Neural cell (in vitro differentiated cells): ENCODE measurements at regions not wholly inside any gene's neighbourhood (a gene's known extent, or its start where the extent isn't known, plus 50 kb on each side); places are given as distances from the start of the nearest gene placed in this dataset.

Source experiments
- H2AFZ ChIP-seq: fragments of 200-600, 300-800 bp; sonication (generic), shearing (Covaris generic); 2 replicates; pipeline ENCODE4 v1.6.0; 2014; ENCODE audit warnings: low read depth, mild to moderate bottlenecking, antibody characterized with exemption, low read length, moderate library complexity
- H3F3A ChIP-seq: fragments of 200-600 bp; shearing (Covaris generic); 2 replicates; pipeline ENCODE4 v1.6.1; 2016; ENCODE audit warnings: mild to moderate bottlenecking, moderate library complexity, mixed read lengths, antibody characterized with exemption, low read length; ENCODE audit not compliant: insufficient read depth, poor library complexity, severe bottlenecking
- H3K27ac ChIP-seq: fragments of 200-600, 300-800 bp; sonication (generic), shearing (Covaris generic); 2 replicates; pipeline ENCODE4 v1.5.1; 2014; ENCODE audit warnings: mild to moderate bottlenecking, low read length, moderate library complexity
- H3K27me3 ChIP-seq: fragments of 300-800, 200-600 bp; sonication (generic), shearing (Covaris generic); 2 replicates; pipeline ENCODE4 v1.6.0; 2014; ENCODE audit warnings: mild to moderate bottlenecking, low read depth, low read length, moderate library complexity; ENCODE audit not compliant: insufficient read depth
- H3K36me3 ChIP-seq: fragments of 300-800, 200-600 bp; sonication (generic), shearing (Covaris generic); 2 replicates; pipeline ENCODE4 v1.5.1; 2014; ENCODE audit warnings: mild to moderate bottlenecking, antibody characterized with exemption, low read length, moderate library complexity; ENCODE audit not compliant: insufficient read depth
- H3K4me2 ChIP-seq: fragments of 300-800, 200-600 bp; sonication (generic), shearing (Covaris generic); 2 replicates; pipeline ENCODE4 v1.6.0; 2014; ENCODE audit warnings: mild to moderate bottlenecking, low read length
- H3K4me3 ChIP-seq: fragments of 300-800, 200-600 bp; sonication (generic), shearing (Covaris generic); 2 replicates; pipeline ENCODE4 v1.5.1; 2014; ENCODE audit warnings: mild to moderate bottlenecking, low read length, moderate library complexity
- H3K79me2 ChIP-seq: fragments of 200-600 bp; shearing (Covaris generic); replicated peaks from 2 replicates; pipeline ENCODE4 v1.6.0; 2014; ENCODE audit warnings: mild to moderate bottlenecking, low read length, moderate library complexity; ENCODE audit not compliant: insufficient read depth
- H3K9ac ChIP-seq: fragments of 300-800, 200-600 bp; sonication (generic), shearing (Covaris generic); 2 replicates; pipeline ENCODE4 v1.6.1; 2016; ENCODE audit warnings: mild to moderate bottlenecking, low read length, mixed read lengths
- H3K9me2 ChIP-seq: fragments of 200-600 bp; shearing (Covaris generic); 2 replicates; pipeline ENCODE4 v1.6.1; 2016; ENCODE audit warnings: mild to moderate bottlenecking, low read length, mixed read lengths; ENCODE audit not compliant: insufficient read depth
- H3K9me3 ChIP-seq: fragments of 200-600, 300-800 bp; sonication (generic), shearing (Covaris generic); 2 replicates; pipeline ENCODE4 v1.6.1; 2016; ENCODE audit warnings: mild to moderate bottlenecking, mixed run types, low read length, moderate library complexity, mixed read lengths
- H4K20me1 ChIP-seq: fragments of 200-600 bp; shearing (Covaris generic); 2 replicates; pipeline ENCODE4 v1.6.1; 2016; ENCODE audit warnings: mild to moderate bottlenecking, mixed run types; ENCODE audit not compliant: insufficient read depth
- EP300 ChIP-seq: fragments of 450-650 bp; conservative IDR thresholded peaks from 2 replicates; pipeline ENCODE4 v1.6.1; 2014; ENCODE audit warnings: antibody characterized with exemption, mild to moderate bottlenecking, moderate library complexity; ENCODE audit not compliant: poor library complexity, severe bottlenecking
- EZH2 ChIP-seq: fragments of 200-600, 300-800 bp; shearing (Covaris generic), sonication (generic); IDR thresholded peaks from 2 replicates; pipeline ENCODE4 v1.6.1; 2014; ENCODE audit warnings: antibody characterized with exemption, low read length, borderline replicate concordance, mild to moderate bottlenecking; ENCODE audit not compliant: insufficient read depth, poor library complexity, severe bottlenecking
- MXI1 ChIP-seq: fragments of 450-650 bp; conservative IDR thresholded peaks from 2 replicates; pipeline ENCODE4 v1.6.1; 2014; ENCODE audit warnings: antibody characterized with exemption, mild to moderate bottlenecking; ENCODE audit not compliant: poor library complexity, severe bottlenecking
- POLR2AphosphoS5 ChIP-seq: IDR thresholded peaks from 2 replicates; pipeline ENCODE4 v1.6.1; 2012
- RAD21 ChIP-seq: fragments of 450-650 bp; conservative IDR thresholded peaks from 2 replicates; pipeline ENCODE4 v1.6.1; 2014; ENCODE audit warnings: antibody characterized with exemption, mild to moderate bottlenecking, moderate library complexity
- SMC3 ChIP-seq: fragments of 450-650 bp; conservative IDR thresholded peaks from 2 replicates; pipeline ENCODE4 v1.6.1; 2014; ENCODE audit warnings: antibody characterized with exemption, mild to moderate bottlenecking, moderate library complexity; ENCODE audit not compliant: poor library complexity
- TAF1 ChIP-seq: IDR thresholded peaks from 2 replicates; pipeline ENCODE4 v1.6.1; 2012; ENCODE audit warnings: low read depth
- TF ChIP-seq, protein P1 (sequence below): fragments of 450-650 bp; IDR thresholded peaks from 2 replicates; pipeline ENCODE4 v1.5.1; 2014; ENCODE audit warnings: antibody characterized with exemption, mild to moderate bottlenecking, moderate library complexity; ENCODE audit not compliant: poor library complexity, severe bottlenecking
- TF ChIP-seq, protein P2 (sequence below): IDR thresholded peaks from 2 replicates; pipeline ENCODE4 v1.6.1; 2012; ENCODE audit warnings: borderline replicate concordance

DNA sequence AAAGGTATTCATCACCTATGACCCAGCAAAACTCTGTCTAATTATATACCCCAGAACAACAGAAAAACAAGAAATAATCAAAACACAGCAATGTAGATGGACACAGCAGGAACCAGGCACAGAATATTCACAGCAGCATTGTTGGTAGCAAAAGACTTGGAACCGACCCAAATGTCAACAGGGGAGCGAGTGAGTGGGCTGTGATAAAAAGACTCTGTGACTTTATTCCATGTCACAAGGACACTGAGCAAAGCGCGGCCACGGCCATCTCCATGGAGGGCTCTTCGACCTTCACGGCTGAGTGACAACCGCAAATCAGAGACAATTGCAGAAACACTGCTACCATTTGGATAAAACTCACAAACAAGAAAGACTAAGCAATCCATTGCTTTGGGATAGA is 1373.1 kb downstream of the TBC1D22A start:
- Histone ChIP-seq H3K36me3 (no peaks in the 10 kb centered on the region), H3K9ac (no peak overlapping the region), H3K27me3 (no peaks in the 10 kb centered on the region), H3K27ac (no peak overlapping the region), H3K9me3 (no peaks in the 10 kb centered on the region), H3K79me2 (no peaks in the 10 kb centered on the region), H4K20me1 (no peaks in the 10 kb centered on the region), H3K4me2 (no peak overlapping the region), H2AFZ (no peak overlapping the region), H3F3A (no peaks in the 10 kb centered on the region), H3K4me3 (no peak overlapping the region), H3K9me2 (no peaks in the 10 kb centered on the region)
- TF ChIP-seq EP300 = no peak
- no peak for TF ChIP-seq TAF1
- TF ChIP-seq SMC3 = no peak
- no peak for TF ChIP-seq POLR2AphosphoS5
- TF ChIP-seq, protein P1, sequence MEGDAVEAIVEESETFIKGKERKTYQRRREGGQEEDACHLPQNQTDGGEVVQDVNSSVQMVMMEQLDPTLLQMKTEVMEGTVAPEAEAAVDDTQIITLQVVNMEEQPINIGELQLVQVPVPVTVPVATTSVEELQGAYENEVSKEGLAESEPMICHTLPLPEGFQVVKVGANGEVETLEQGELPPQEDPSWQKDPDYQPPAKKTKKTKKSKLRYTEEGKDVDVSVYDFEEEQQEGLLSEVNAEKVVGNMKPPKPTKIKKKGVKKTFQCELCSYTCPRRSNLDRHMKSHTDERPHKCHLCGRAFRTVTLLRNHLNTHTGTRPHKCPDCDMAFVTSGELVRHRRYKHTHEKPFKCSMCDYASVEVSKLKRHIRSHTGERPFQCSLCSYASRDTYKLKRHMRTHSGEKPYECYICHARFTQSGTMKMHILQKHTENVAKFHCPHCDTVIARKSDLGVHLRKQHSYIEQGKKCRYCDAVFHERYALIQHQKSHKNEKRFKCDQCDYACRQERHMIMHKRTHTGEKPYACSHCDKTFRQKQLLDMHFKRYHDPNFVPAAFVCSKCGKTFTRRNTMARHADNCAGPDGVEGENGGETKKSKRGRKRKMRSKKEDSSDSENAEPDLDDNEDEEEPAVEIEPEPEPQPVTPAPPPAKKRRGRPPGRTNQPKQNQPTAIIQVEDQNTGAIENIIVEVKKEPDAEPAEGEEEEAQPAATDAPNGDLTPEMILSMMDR = no peak
- TF ChIP-seq RAD21 = no peak
- no peak for TF ChIP-seq EZH2
- TF ChIP-seq, protein P2, sequence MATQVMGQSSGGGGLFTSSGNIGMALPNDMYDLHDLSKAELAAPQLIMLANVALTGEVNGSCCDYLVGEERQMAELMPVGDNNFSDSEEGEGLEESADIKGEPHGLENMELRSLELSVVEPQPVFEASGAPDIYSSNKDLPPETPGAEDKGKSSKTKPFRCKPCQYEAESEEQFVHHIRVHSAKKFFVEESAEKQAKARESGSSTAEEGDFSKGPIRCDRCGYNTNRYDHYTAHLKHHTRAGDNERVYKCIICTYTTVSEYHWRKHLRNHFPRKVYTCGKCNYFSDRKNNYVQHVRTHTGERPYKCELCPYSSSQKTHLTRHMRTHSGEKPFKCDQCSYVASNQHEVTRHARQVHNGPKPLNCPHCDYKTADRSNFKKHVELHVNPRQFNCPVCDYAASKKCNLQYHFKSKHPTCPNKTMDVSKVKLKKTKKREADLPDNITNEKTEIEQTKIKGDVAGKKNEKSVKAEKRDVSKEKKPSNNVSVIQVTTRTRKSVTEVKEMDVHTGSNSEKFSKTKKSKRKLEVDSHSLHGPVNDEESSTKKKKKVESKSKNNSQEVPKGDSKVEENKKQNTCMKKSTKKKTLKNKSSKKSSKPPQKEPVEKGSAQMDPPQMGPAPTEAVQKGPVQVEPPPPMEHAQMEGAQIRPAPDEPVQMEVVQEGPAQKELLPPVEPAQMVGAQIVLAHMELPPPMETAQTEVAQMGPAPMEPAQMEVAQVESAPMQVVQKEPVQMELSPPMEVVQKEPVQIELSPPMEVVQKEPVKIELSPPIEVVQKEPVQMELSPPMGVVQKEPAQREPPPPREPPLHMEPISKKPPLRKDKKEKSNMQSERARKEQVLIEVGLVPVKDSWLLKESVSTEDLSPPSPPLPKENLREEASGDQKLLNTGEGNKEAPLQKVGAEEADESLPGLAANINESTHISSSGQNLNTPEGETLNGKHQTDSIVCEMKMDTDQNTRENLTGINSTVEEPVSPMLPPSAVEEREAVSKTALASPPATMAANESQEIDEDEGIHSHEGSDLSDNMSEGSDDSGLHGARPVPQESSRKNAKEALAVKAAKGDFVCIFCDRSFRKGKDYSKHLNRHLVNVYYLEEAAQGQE = no peak
- TF ChIP-seq MXI1 = no peak

DNA sequence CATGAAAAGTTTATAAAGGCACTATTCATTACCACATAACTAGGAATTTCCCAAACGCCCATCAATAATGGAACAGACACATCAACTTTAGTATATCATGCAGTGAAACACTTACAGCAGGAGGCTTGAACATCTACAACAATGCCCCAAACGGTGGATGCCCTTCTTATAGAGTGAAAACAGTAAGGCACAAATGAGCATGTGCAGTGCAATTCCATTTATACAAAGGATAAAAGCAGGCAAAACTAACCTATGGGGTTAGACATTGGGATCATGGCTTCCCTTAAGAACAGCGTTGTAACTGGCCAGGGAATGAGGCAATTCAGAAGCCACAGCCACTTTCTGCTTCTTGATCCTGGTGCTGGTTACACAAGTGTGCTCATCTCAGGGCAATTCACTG is 1363.0 kb downstream of the TBC1D22A start:
- no peak overlapping the region for H3K4me2 ChIP-seq
- H3K27me3 ChIP-seq = no peaks in the 10 kb centered on the region
- H3K27ac ChIP-seq = no peak overlapping the region
- H2AFZ ChIP-seq = no peak overlapping the region
- no peak overlapping the region for H3K4me3 ChIP-seq
- no peak overlapping the region for H3K9ac ChIP-seq
- no peaks in the 10 kb centered on the region for H3F3A ChIP-seq
- H4K20me1 ChIP-seq = no peaks in the 10 kb centered on the region
- H3K9me2 ChIP-seq = no peaks in the 10 kb centered on the region
- H3K79me2 ChIP-seq = no peaks in the 10 kb centered on the region
- no peaks in the 10 kb centered on the region for H3K36me3 ChIP-seq
- TF ChIP-seq POLR2AphosphoS5 = no peak
- TF ChIP-seq, protein P2 = no peak
- TF ChIP-seq RAD21 = no peak
- no peak for TF ChIP-seq SMC3
- TF ChIP-seq EP300 = no peak
- no peak for TF ChIP-seq MXI1
- TF ChIP-seq EZH2 = no peak
- TF ChIP-seq TAF1 = no peak
- TF ChIP-seq, protein P1 = no peak
- no peaks in the 10 kb centered on the region for H3K9me3 ChIP-seq
